HUDEP-2 (cell line): ENCODE measurements at regions not wholly inside any gene's neighbourhood (a gene's known extent, or its start where the extent isn't known, plus 50 kb on each side); places are given as distances from the start of the nearest gene placed in this dataset.
"Not testable (repeated sequence)": the region's sequence is repeated elsewhere in the genome, so short reads cannot be mapped to it uniquely, and the experiment has no call there.

ENCODE experiments used
- DNase-seq, 76 experiments: peaks; one replicate each; lab custom pipeline; 2025; ENCODE audit not compliant: unreplicated experiment in 76 of 76; lab: John Stamatoyannopoulos, UW

DNA sequence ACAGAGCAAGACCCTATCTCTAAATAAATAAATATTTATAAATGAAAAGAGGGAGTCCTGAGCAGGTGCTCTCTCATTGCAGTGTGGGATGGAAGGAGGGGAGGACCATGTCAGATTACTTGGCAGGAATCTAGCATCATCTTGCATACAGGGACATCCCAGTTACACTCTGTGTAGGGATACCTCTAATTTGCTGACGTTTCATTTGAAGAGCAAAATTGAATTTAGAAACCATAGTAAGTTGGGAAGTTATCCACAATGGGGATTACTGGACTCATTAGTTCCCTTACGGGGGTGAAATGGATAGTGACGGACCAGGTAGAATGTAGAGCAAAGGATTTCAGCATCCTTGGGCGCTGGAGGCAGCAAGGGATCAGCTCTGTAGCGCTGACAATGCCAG is 52.1 kb downstream of the ARHGEF18 start:
- DNase-seq: no peak

DNA sequence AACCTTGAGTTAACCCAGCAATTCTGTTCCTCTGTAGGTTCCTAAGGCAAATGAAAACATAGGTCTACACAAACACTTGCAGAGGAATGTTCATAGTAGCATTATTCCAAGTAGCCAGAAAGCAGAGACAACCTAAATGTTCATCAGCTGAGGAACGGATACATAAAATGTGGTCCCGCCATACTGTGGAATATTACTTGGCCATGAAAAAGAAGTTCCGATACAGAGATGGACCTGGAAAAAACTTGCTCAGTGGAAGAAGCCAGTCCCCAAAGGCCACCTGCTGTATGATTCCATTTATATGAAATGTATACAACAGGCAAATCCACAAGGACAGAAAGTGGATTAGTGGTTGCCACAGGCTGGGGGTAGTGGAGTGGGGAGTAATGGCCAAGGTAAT is 53.0 kb downstream of the ARHGEF18 start:
- DNase-seq: no peak

DNA sequence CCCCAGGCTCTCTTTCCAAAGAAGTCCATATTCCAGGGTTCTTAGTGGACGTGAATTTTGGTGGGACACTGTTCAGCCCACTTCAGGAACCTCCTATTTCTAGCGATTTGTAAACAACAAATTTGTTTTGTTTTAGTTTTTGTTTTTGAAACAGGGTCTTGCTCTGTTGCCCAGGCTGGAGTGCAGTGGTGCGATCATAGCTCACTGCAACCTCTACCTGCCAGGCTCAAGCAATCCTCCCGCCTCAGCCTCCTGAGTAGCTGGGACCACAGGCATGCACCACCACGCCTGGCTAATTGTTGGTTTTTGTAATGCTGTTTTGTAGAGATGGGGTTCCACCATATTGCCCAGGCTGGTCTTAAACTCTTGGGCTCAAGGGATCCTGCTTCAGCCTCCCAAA is 56.7 kb downstream of the ARHGEF18 start:
- not testable (repeated sequence) for DNase-seq

DNA sequence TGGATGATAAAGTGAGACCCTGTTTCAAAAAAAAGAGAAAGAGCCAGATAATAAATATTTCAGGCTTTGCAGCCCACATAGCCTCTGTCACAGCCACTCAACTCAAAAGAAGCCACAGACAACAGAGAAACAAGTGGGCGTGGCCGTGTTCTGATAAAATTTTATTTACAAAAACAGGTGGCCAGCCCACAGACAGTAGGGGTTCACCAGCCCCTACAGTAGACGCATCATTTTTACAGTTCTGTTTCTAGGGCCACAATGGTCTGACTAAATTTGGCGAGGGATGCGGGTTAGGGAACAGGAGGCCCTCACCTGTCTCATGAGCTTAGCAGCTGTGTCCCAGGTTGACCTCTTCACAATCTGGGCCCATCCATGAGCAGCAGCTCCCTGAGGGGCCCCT is 59.5 kb downstream of the ARHGEF18 start:
- no peak for DNase-seq

DNA sequence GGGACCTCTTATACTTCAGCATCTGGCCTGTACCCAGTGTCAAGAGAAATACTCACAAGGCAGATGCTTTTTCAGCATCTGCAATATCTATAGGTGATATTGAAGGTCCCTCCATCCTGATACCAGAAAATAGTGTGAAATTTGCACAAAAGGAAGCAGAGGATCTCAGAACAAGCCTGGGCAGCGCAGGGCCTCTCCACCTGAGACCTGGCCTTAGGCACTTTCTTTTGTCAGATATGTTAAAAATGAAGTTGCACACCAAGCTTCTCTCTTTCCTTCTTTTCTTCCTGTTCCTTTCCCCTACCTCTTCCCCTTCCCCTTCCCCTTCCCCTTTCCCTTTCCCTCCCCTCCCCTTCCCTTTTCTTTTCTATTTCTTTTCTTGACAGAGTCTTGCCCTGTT is 62.2 kb downstream of the ARHGEF18 start:
- no peak for DNase-seq

DNA sequence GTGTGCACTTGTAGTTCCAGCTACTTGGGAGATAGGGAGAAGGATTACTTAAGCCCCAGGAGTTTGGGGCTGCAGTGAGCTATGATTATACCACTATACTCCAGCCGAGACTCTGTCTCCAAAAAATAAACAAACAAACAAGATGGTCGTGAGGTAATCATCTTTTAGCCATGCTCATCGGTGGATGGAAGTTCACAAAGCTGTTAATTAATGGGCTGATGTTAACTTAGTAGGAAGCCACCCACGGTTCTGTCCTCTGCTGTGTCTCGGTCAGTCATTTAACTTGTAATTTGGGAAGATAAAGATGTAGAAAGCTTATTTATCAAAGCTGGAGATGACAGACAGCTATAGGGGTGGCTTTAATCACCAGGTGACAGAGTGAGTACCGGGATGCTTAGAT is 64.9 kb downstream of the ARHGEF18 start:
- DNase-seq: no peak

DNA sequence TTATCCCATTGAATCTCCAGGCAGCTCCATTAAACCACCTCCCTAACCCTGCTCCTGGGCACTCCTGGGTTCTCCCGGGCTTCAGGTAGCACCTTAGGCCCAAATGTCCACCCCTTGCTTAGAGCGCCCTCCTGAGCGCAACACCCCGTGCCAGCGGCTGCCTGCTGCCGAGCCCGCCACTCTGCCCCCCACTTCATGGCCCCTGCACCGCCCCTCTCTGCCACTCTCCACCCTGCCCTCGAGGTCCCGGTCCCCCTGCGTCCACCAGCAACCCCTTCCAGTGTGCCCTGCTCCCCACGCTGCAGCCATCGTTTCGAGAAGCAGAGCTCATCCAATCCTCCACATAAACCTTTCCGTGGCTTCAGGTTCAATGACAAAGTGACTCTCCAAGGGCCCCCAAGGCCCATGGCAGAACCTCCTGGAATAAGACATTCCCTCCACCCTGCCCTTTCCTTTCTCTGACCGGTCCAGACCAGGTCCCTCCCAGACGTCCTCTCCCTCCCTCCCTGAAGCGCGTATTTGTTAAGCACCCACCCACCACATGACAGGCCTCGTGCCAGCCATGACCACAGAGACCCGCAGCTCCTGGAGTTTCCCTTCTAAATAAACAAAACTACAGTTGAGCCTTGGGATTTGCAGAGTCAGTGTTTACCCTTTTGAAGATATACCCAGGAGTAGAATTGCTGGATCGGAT is 66.6 kb downstream of the ARHGEF18 start:
- no peak for DNase-seq

DNA sequence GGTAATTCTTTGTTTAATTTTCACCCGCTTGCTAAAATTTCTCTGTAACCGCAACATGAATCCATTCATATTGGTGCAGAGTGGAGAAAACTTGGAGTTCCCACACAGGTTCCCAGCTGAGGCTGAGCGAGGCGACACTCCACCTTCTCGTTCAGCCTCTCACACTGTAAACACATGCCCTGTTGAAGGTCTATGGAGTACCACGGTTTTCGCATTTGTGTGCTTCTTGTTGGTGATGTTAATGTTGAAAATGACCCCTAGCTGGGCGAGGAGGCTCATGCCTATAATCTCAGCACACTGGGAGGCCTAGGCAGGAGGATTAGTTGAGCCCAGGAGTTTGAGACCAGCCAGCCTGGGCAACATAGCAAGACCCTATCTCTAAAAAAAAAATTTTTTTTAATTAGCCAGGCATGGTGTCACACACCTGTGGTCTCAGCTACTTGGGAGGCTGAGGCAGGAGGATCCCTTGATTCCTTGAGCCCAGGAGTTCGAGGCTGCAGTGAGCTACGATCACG is 67.2 kb downstream of the ARHGEF18 start:
- DNase-seq: no peak

DNA sequence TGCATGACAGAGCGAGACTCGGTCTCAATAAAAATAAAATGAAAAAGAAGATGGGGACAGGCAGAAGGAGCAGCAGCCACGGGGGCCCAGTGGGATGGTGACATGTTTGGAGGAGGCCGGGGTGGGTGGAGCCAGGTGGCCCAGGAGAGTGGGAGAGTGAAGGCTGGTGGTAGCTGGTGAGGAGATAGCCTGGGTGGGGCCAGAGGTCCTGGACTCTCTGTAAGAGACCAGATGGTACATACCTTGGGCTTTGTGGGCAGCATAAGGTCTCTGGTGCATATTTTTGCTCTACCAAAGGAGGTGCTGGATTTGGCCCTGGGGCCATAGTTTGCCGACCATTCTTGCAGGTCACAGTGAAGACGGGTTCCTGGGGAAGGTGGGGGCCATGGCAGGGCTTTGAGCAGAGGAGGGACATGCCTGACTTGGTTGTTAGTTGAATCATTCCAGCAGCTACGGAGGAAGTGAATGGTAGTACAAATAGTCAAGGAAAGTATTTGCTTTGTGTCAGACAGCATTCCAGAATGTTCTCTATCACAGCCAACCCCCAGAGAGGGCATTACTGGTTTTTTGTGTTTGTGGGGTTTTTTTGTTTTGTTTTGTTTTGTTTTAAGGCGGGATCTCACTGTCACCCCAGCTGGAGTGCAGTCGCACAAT is 69.1 kb downstream of the ARHGEF18 start:
- DNase-seq: no peak

DNA sequence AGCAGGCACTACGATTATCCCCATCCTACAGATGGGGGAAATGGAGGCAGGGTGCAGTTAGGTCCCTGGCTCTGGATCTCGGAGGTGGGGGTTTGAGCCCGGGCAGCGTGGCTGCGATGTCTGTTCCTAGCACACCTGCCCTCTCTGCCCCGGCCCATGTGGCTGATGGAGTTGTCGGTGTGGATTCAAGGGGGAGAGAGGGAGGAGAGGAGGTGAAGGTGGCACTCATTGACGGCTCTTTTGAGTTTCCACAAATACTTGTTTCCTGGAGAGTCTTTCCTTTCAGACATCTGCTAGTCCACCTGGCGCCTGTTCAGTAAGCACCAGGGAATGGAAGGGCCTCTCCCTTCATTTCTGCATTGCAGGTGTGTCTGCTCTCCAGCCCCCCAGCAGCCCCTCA is 69.9 kb downstream of the ARHGEF18 start:
- DNase-seq: no peak

DNA sequence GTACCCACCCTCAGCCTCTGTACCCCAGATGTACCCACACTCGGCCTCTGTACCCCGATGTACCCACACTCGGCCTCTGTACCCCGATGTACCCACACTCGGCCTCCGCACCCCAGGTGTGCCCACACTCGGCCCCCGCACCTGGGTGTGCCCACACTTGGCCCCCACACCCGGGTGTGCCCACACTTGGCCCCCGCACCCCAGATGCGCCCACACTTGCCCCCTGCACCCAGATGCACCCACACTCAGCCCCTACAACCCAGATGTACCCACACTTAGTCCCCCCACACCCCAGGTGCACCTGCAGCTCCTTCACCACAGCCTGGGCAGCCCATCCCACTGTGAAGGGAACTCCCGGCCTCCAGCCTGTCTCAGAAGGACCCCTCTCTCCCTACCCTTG is 69.7 kb downstream of the PEX11G start:
- DNase-seq: no peak

DNA sequence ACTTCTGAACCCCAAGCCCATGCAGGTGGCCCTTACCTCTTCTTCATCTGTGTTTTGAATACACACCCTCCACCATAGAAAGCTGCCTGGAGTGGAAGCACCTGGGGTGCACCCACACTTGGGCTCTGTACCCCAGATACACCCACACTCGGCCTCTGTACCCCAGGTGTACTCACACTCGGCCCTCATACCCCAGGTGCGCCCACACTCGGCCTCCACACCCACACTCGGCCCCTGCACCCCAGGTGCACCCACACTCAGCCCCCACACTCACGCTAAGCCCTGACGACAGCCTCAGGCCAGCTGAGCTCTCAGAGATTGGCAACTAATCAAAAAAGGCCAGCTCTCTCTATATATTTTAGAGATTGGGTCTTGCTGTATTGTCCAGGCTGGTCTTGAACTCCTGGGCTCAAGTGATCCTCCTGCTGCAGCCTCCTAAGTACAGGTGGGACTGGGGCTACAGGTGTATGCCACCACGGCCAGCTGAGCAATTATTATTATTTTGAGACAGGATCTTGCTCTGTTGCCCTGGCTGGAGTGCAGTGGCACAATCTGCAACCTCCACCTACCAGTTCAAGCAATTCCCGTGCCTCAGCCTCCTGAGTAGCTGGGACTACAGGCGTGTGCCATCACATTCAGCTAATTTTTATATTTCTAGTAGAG is 68.9 kb downstream of the PEX11G start:
- no peak for DNase-seq

DNA sequence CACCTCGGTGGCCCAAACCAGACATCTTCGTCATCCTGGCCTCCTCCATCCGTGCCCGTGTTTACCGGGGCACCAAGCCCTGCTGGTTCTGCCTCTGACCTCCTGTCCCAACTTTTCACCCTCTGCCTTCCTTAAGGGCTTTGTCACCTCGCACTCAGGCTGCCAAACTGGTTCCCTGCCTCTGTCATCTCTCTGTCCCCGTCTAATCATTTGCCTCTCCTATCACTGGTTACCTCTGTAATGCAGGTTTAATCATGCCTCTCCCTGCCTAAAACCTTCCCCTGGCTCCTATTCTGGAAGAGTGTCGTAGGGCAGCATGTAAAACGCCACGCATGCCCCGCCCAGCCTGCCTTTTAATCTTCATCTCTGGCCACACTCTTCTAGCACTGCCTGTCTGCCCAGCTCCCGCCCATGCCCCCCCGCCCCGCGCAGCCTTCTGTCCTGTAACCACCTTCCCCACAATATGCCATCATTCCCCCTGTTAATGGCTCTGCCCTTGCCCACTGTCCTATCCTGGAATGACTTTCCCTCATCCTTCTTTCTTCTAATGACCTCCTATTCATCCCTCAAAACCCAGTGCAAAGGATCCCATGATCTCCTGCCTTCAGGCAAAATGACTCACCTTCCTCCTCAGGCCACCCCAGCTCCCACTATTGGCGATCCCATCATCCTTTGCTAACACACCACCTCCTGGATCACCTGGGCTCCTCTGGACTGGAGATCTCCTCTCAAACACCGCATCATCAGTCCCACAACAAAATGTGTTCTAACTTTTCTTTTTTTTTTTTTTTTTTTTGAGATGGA is 66.7 kb downstream of the PEX11G start:
- DNase-seq: peak in 40 of 76 experiments; percentile 7 to 53 (median 28)
